Dendritic cell treated with granulocyte-macrophage colony-stimulating factor and Interleukin-4, amounts not matched to agents 40 ng/mL and 50 ng/mL, for 4 days (primary cell): ENCODE measurements at regions not wholly inside any gene's neighbourhood (a gene's known extent, or its start where the extent isn't known, plus 50 kb on each side); places are given as distances from the start of the nearest gene placed in this dataset.

Experiments
- H3K27ac Mint-ChIP-seq: one replicate; pipeline ENCODE4 v1.8.0; 2022; ENCODE audit warnings: mild to moderate bottlenecking, mixed read lengths
- H3K27me3 Mint-ChIP-seq: one replicate; pipeline ENCODE4 v1.8.0; 2022; ENCODE audit warnings: mild to moderate bottlenecking, mixed read lengths
- H3K36me3 Mint-ChIP-seq: one replicate; pipeline ENCODE4 v1.8.0; 2022; ENCODE audit warnings: low read depth, mixed read lengths
- H3K4me1 Mint-ChIP-seq: one replicate; pipeline ENCODE4 v1.8.0; 2022; ENCODE audit warnings: low read depth, mixed read lengths
- H3K4me3 Mint-ChIP-seq: one replicate; pipeline ENCODE4 v1.8.0; 2022; ENCODE audit warnings: mild to moderate bottlenecking, moderate library complexity, mixed read lengths
- H3K9me3 Mint-ChIP-seq: one replicate; pipeline ENCODE4 v1.8.0; 2022; ENCODE audit warnings: mixed read lengths
- intact Hi-C: fragments of 100-400 bp; cut with micrococcal nuclease; formaldehyde crosslinking; loops from one replicate; pipeline ENCODE4 v1.15.0; 2022

DNA sequence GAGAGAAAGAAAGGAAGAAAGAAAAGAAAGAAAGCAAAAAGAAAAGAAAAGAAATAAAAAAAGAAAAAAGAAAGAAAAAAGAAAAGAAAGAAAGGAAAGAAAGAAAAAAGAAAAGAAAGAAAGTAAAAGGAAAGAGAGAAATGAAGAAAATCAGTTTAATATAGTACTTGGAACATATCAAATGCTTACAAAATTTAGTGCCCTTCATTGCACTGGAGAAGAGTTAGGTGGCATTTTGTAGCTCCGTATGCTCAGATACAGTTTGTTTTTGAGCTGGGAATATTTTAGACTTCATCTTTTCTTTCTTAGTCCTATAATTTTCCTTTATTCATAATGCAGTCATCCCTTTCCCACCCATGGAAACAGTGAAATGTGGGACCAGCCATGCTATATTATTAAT, 56.2 kb upstream of the APP start:
- Mint-ChIP-seq H3K4me1 (no peaks in the 10 kb centered on the region), H3K27ac (no peak overlapping the region)
- intact Hi-C loops = no loop called here

DNA sequence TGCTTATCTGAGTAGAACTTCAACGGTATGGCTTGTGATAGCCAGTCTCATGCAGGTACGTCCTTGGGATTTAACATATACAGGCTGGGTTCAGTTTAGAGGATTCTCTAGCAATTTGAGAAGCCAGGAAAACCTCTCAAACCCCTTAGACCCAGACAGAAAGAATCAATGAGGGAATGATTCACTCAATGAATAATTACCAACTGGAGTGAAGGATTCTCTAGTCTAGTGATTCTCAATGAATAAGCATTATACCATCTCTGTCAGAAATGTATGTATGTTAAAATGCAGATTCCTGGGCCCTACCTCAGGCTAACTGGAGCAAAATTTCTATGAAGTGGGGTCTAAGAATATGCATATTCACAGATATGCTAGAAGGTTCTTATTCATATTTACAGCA, 54.5 kb upstream of the APP start:
- Mint-ChIP-seq H3K4me1 (no peaks in the 10 kb centered on the region), H3K27ac (no peak overlapping the region), H3K9me3 (peaks cover 9% of the 10 kb centered on the region), H3K27me3 (no peaks in the 10 kb centered on the region), H3K4me3 (no peak overlapping the region), H3K36me3 (no peaks in the 10 kb centered on the region)
- intact Hi-C loops = no loop called here

More for the DNA sequence above, 56.2 kb upstream of the APP start:
- Mint-ChIP-seq H3K9me3 (no peaks in the 10 kb centered on the region), H3K4me3 (no peak overlapping the region), H3K36me3 (no peaks in the 10 kb centered on the region), H3K27me3 (no peaks in the 10 kb centered on the region)

DNA sequence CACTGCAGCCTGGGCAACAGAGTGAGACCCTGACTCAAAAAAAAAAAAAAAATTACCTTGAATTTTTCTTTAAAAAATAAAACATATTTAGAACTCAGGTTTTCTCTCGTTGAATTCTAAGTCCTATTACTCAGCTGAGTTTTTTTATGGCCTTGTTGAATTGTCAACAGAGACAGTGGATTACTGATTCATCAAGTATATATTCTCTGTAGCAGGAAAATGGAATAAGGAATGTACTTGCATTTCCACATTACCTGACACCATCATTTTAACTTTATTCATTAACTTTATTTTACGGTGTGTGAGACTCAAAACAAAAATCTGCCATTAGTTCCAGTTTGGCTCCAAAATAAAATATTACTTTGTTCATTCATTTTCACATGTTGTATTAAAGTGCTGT, 53.8 kb upstream of the APP start:
- no peaks in the 10 kb centered on the region for H3K27me3 Mint-ChIP-seq
- no peaks in the 10 kb centered on the region for H3K4me1 Mint-ChIP-seq
- H3K9me3 Mint-ChIP-seq = peaks cover 14% of the 10 kb centered on the region
- H3K36me3 Mint-ChIP-seq = no peaks in the 10 kb centered on the region
- H3K27ac Mint-ChIP-seq = no peak overlapping the region
- intact Hi-C loops = no loop called here
- no peak overlapping the region for H3K4me3 Mint-ChIP-seq
